GM18499 (cell line): ENCODE measurements at regions not wholly inside any gene's neighbourhood (a gene's known extent, or its start where the extent isn't known, plus 50 kb on each side); places are given as distances from the start of the nearest gene placed in this dataset.

Experiments
- ATAC-seq: cut with Tn5 transposase; IDR thresholded peaks from one replicate; pipeline ENCODE4 v1.9.1; 2021; ENCODE audit warnings: moderate number of reproducible peaks; ENCODE audit not compliant: insufficient read depth, unreplicated experiment

- ATAC-seq: no peak
These were observed 99.1 kb upstream of the NRXN3 start for GRCh38 chr14:78071016-78071549.

DNA sequence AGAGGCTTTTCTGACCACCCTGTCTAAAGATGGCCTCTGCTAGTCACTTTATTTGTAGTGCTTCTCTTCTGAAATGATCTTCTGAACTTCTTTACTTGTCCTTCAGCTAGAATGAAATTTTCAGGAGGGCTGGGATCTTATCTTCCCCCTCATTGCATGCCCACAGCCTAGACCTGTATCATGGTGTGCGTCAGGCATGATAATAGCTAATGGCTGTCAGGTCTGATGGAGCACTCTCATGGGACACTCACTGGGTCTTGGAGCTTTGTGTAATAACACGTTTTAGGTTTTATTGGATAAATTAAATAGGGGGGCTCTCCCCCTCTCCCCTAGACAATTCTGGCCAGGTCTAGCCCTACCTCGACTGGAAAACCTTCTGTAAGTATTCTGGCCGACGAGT, 97.1 kb upstream of the NRXN3 start:
- ATAC-seq: no peak

- no peak for ATAC-seq
These were observed 95.6 kb upstream of the NRXN3 start for GRCh38 chr14:78074561-78074960.

GRCh38 chr14:78075033-78075432, 95.1 kb upstream of the NRXN3 start:
- ATAC-seq: no peak

- no peak for ATAC-seq
These were observed 94.5 kb upstream of the NRXN3 start for GRCh38 chr14:78075555-78076277.

- ATAC-seq: no peak
These were observed 88.9 kb upstream of the NRXN3 start for GRCh38 chr14:78081245-78081644.

DNA sequence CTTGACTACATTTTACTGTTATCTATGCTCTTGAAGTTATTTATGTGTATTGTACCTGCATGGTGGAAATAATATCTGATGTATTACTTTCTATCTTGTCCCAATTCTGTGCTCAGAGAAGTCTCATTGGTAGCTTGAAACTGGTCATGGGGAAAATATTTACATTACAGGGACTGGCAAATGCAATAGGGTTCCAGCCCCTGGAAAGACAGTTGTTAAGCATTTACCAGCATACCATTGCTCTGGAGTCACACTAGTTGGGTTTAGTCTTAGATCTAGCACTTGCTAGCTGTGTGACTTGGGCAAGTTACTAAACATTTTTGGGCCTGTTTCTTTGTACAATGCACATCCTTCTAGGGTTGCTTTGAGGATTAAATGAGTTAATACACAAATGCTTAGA, 86.3 kb upstream of the NRXN3 start:
- ATAC-seq: no peak

DNA sequence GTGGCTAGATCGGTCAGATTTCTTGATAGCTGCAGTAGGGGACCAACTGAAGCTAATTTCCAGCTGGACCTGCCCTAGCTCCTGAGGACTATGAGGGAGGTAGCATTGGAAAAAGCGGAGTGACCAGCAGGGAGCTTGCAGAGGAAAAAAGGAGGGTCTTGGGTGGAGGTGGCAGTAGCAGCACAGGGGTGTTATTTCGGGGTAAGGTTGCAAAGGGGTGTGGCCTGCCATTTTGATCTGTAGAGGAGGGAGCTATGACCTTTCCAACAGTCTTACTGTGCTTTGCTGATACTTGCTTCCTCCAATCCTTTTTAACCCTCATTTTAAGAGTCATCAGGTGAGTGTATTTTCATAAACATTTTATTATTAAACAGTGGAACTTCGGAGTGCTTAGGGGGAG, 83.8 kb upstream of the NRXN3 start:
- ATAC-seq: no peak

GRCh38 chr14:78088916-78089315, 81.3 kb upstream of the NRXN3 start:
- ATAC-seq: no peak

- ATAC-seq: no peak
These were observed 79.3 kb upstream of the NRXN3 start for GRCh38 chr14:78090864-78091263.

GRCh38 chr14:78091361-78091760, 78.8 kb upstream of the NRXN3 start:
- ATAC-seq: no peak

- ATAC-seq: no peak
These were observed 78.1 kb upstream of the NRXN3 start for GRCh38 chr14:78092040-78092439.

GRCh38 chr14:78103271-78103670, 66.9 kb upstream of the NRXN3 start:
- no peak for ATAC-seq

DNA sequence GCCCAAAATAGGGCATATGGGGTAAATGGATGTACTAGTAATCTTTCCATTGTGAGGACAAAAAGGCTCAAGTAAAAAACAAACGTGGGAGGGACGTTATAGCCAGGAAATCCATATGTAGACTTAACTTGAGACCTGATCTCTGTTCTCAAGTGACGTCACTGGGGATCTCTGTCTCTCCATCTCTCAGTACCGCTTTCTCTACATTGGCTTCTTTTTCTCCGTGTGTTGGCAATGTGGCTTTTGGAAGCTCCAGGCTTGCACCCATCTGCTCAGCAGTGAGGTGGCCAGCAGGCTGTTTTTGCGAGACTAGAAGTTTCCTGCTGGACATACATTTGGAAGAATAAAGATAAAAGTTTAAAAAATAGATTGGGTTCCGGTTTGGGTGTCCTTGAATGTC, 66.0 kb upstream of the NRXN3 start:
- ATAC-seq: no peak

GRCh38 chr14:78104655-78105054, 65.5 kb upstream of the NRXN3 start:
- ATAC-seq: no peak

- no peak for ATAC-seq
These were observed 63.8 kb upstream of the NRXN3 start for GRCh38 chr14:78106381-78106780.

GRCh38 chr14:78107166-78107565, 63.0 kb upstream of the NRXN3 start:
- no peak for ATAC-seq

GRCh38 chr14:78119440-78119839, 50.7 kb upstream of the NRXN3 start:
- ATAC-seq: no peak
